Activated CD4-positive, alpha-beta T cell treated with anti-CD3 and anti-CD28 coated beads, Interleukin-2, amount 50 U/mL, for 4 hours (primary cell): ENCODE measurements at regions not wholly inside any gene's neighbourhood (a gene's known extent, or its start where the extent isn't known, plus 50 kb on each side); places are given as distances from the start of the nearest gene placed in this dataset.
"Not testable (repeated sequence)": the region's sequence is repeated elsewhere in the genome, so short reads cannot be mapped to it uniquely, and the experiment has no call there.

Experiments used
- DNase-seq, 2 experiments: peaks; one replicate each; pipeline ENCODE4 v3.0.0-alpha.2; 2020

GRCh38 chr7:142435606-142436005 lies 177.7 kb upstream of the PRSS58 start:
- not testable (repeated sequence) for DNase-seq

- no peak for DNase-seq
These were observed 176.9 kb upstream of the PRSS58 start for GRCh38 chr7:142434666-142435167.

- not testable (repeated sequence) for DNase-seq
These were observed 176.3 kb upstream of the PRSS58 start for GRCh38 chr7:142434133-142434532.

- no peak for DNase-seq
These were observed 174.5 kb upstream of the PRSS58 start for GRCh38 chr7:142432377-142432776.

GRCh38 chr7:142431491-142431890 lies 173.6 kb upstream of the PRSS58 start:
- no peak for DNase-seq

- DNase-seq, result no peak
These were observed 170.2 kb upstream of the PRSS58 start for GRCh38 chr7:142428094-142428493.

- no peak for DNase-seq
These were observed 167.4 kb upstream of the PRSS58 start for GRCh38 chr7:142425281-142425680.

GRCh38 chr7:142422621-142423020 lies 164.8 kb upstream of the PRSS58 start:
- DNase-seq, result no peak

- no peak for DNase-seq
These were observed 162.9 kb upstream of the PRSS58 start for GRCh38 chr7:142420554-142421362.

GRCh38 chr7:142418326-142418725 lies 160.5 kb upstream of the PRSS58 start:
- no peak for DNase-seq

- no peak for DNase-seq
These were observed 157.1 kb upstream of the PRSS58 start for GRCh38 chr7:142414915-142415314.

- DNase-seq, result no peak
These were observed 156.3 kb upstream of the PRSS58 start for GRCh38 chr7:142414135-142414534.

GRCh38 chr7:142413280-142414000 lies 155.6 kb upstream of the PRSS58 start:
- DNase-seq, result no peak

- DNase-seq, result peak; percentile 12 to 21
These were observed 154.8 kb upstream of the PRSS58 start for GRCh38 chr7:142412551-142413193.

- no peak for DNase-seq
These were observed 151.6 kb upstream of the PRSS58 start for GRCh38 chr7:142409471-142409870.

GRCh38 chr7:142408794-142409193 lies 150.9 kb upstream of the PRSS58 start:
- DNase-seq, result no peak

- no peak for DNase-seq
These were observed 150.2 kb upstream of the PRSS58 start for GRCh38 chr7:142407939-142408570.

GRCh38 chr7:142405122-142405765 lies 147.4 kb upstream of the PRSS58 start:
- DNase-seq, result no peak

GRCh38 chr7:142401951-142402350 lies 144.1 kb upstream of the PRSS58 start:
- DNase-seq, result no peak

GRCh38 chr7:142400042-142400533 lies 142.2 kb upstream of the PRSS58 start:
- no peak for DNase-seq

GRCh38 chr7:142391191-142391992 lies 133.5 kb upstream of the PRSS58 start:
- peak; percentile 25 to 26 for DNase-seq
